ENCODE measurements at regions not wholly inside any gene's neighbourhood (a gene's known extent, or its start where the extent isn't known, plus 50 kb on each side); places are given as distances from the start of the nearest gene placed in this dataset.

DNA sequence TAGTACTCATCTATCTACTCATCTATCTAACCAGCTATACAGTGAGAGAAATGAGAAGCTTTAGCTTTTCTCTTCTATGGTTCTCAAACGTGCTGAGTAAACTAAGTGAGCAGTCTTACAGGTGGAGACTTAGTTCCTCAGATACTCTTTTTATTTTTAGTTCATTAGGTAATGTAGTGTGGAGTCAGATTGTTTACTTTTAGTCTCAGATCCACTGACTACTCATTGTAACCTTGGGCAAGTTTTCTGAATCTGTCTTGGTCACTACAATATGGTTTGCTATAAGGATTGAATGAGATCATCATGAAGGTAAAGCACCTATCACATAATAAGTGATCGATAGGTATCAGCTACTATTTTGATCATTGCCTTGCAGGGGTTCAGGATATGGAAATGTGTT lies 160.1 kb downstream of the RAB38 start:
- TF ChIP-seq, protein P1, sequence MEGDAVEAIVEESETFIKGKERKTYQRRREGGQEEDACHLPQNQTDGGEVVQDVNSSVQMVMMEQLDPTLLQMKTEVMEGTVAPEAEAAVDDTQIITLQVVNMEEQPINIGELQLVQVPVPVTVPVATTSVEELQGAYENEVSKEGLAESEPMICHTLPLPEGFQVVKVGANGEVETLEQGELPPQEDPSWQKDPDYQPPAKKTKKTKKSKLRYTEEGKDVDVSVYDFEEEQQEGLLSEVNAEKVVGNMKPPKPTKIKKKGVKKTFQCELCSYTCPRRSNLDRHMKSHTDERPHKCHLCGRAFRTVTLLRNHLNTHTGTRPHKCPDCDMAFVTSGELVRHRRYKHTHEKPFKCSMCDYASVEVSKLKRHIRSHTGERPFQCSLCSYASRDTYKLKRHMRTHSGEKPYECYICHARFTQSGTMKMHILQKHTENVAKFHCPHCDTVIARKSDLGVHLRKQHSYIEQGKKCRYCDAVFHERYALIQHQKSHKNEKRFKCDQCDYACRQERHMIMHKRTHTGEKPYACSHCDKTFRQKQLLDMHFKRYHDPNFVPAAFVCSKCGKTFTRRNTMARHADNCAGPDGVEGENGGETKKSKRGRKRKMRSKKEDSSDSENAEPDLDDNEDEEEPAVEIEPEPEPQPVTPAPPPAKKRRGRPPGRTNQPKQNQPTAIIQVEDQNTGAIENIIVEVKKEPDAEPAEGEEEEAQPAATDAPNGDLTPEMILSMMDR (IDR thresholded peaks at IDR 0.05; ENCODE audit: low read length): no peak
- TF ChIP-seq EZH2 (optimal IDR thresholded peaks at IDR 0.05; ENCODE audit: low read depth, low read length) (no peak), EZH2phosphoT487 (IDR thresholded peaks at IDR 0.05; ENCODE audit: low read length) (no peak)

Data from MM.1S (cell line).